ENCODE measurements at regions not wholly inside any gene's neighbourhood (a gene's known extent, or its start where the extent isn't known, plus 50 kb on each side); places are given as distances from the start of the nearest gene placed in this dataset.
"Not testable (repeated sequence)": the region's sequence is repeated elsewhere in the genome, so short reads cannot be mapped to it uniquely, and the experiment has no call there.

DNA sequence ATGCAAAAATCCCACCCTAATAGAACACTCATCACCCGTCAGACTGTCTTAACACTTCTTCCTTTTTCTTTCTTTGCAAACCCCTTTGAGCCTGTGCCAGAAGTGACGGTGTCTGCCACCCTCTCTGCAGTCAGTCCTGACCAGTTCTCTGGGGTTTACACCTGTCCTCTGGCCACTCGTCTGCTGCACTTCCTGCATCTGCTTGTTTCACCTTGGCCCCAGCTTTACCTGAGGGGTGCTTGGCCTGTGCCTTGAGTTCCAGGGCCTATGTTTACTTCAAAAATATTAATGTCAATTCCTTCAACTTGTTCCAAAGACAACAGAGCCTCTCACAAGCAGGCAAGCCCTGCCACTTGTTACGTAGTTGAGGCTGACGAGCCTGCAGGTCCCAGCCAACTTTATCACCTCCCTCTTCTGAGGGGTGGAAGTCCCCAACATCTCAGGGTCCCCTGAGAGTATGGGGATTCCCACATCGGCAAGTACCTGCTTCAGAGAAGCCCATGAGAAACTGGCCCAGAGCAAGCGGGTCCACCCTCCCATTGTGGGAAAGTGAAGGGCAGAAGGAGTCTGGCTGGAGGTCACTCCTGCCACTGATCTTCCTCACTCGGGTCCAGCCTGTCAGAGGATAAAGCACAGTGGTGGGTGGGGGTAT lies 205.4 kb downstream of the DAD1 start:
- no peak for DNase-seq

DNA sequence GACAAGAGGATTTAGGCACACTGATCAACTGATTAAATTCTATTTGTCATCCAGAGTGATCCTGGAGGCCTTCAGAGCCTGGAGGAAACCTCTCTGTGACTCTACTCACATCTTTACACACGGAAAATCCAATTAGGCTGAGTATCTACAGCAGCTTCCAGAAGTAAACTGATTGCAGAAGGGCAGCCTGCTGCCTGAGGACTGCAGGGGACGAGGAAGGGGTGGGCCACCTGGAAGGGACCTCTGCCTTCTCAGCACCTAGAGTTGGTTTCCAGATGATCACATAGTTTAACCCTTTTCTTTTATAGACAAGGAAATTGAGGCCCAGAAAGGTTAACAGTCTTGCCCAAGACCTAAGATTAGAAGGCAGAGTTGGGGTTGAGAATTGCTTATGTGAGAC lies 206.1 kb downstream of the DAD1 start:
- no peak for DNase-seq

DNA sequence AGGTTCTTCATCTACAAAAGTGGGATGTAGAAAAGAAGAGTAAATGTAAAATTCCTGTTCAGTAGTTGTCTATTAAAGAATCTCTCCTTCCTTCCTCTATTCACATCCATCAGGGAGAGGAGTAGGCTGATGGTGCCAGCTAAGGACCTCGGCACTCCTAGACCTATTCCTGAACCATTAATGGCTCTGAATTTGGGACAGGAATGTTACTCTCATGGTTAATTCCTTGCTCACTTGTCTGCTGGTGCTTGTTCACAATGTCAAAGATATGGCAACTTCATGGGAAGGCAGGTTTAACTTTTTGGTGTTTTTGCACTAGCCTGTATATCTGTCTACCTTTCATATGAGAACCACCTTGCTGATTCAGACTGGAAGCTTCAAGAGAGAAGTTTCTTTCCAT lies 206.6 kb downstream of the DAD1 start:
- no peak for DNase-seq

DNA sequence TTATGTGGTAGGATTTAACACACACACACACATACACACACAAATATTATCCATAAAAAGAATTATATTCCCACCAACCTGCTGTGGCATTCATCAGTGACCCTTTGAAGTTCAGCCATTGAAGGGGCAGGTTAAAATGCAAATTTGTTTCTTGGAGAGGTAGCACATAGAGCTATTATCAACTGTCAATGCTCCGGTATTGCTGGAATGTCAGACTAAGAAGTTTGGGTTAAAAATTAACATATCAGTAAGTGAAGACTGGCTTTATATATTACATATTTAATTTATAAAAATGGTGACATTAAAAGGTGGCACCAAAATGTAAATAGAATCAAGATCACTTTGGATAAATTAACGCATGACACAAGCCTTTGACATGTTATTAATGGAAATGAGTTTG lies 207.3 kb downstream of the DAD1 start:
- no peak for DNase-seq

DNA sequence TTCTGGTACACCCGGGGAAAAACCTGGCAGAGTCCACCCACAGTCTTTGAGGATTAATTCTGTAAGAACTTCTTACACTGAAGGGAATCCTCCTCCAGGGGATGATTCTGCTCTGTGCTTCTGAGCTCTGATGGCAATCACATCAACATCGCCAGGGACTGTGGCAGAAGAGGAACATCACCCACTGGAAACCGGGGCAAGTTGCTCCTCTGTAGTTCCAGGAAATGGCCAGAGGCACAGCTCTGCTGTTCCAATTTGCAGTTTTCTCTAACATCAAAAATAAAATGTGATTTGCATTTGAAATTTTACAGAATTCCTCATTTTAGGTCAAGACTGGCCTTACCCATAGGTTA lies 207.6 kb downstream of the DAD1 start:
- no peak for DNase-seq

DNA sequence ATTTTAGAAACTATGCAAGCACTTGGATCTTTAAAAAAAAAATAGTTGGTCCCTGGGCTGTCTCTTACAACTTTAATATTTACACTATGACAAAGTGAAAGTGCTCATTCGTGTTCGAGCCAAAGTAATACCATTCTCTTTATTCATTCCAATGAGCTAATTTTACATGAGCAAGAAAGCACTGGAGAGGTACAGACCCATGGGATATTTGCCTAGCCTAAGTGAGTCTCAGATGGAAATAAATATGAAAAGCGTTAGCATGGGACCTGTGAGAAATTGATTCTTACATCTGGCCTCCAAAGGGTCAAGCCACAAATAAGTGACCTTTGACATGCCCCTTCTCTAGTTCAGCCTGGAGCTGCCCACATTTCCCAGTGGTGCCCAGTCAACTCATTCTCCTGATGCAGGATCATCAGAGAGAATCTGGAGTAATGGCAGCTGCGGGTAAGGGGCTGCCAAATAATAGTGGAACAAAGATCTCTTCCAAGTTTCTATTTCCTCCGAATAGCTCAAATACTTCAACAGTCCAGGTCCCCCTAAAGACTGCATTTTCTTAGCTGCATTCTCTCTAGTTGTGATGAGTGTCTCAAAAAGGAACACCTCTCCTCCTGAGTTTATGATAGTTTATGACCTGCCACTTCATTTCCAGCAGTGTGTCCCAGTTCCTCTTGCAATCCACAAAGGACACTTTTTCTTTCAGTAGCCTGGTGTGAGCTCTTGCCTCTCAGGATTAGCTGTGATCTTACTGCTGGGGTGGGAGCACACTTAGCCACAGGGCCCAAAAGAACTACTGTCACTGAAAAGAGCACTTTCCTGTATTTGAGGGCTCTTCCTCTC lies 208.2 kb downstream of the DAD1 start:
- DNase-seq: no peak

DNA sequence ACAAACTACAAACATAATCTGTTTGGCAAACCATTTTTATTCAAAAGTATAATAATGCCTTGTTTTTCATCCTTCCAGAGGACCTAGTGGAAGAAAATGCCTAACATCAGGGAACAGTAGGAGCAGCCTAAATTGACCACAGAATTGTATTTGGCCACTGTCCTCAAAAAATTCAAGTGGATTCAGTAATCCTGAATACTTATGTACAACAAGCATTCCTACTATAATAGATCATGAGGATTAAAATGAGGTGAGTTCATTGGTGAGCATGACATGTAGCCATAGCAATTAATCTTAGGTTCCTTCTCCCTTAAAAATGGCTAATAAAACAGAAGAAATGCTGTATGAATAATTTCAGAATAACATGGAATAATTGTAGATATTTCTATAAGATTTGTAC lies 209.3 kb downstream of the DAD1 start:
- no peak for DNase-seq

DNA sequence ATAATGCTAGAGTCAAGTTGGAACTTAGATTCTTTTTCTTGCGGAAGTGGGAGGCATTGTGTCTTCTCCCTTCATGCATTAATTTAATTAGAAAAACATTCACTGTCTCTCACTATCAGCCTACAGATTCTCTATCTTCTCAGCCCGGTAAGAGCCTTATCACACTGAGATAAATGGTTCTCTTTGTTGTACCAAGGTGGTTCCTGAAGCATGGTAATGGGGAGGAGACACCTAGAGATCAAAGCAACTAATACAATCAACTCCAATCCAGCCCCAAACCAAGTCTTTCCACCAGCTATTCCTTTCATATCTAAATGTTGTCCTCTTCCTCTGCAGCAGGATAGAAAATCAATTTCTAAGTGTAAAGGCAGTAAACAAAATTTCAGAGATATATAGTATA lies 210.8 kb downstream of the DAD1 start:
- no peak for DNase-seq

DNA sequence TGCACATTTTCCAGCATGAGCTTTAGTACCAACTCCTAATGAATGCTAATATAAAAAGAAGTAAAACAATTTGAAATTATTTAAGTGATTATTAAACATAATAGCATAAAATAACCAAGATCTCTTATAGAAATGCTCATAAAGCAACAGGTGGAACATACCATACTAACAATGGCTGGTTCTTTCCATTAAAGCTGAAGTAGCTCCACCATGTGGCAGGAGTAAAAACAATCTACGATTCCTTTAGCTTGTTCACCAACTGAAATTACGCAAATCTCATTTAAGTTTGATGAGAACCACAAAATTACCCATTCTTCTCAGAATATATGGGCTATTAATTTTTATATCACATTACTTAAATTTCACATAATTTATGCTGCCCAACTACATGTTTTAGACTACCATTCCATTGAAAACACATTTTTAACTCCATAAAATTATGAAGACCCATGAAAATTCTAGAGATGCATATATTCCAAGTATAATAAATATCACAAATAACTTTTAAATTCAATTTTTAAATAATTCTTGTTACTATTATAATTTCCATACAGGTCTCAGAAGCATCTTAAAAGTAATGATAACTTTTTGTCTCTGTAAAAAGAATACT lies 213.6 kb downstream of the DAD1 start:
- no peak for DNase-seq

DNA sequence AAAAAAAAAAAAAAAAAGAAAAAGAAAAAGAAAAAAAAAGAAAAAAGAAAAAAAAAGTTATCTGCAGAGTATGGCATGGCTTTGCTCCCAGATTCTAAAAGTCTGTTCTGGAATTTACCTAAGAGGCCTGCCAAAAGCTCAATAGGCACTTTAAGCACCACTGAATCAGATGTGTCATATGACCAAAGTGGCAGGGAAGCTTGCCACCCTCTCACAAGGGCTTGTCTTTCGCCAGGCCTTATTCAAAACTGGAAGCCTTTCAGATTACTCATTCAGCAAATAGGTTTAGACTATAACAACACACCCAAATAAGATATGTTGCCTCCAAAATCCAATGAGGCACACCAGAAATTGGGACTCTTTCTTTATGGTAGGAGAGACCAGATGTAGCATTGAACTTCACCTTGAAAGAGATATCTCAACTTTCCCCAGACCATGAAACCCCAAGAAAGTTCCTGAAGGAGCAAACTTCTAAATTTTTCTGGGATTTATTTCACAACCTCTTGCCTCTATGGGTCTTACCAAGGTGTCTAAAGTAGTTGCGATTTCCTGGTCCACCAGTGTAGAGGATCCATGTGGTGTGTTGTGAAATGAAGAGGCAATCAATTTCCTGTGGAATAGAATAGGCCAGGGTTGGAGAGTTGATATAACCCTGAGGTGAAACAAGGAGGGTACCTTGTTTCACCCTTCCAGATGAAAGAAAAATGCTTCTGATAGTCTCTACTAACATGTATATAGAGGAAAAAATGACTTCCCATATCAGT lies 218.8 kb downstream of the DAD1 start:
- DNase-seq: no peak

DNA sequence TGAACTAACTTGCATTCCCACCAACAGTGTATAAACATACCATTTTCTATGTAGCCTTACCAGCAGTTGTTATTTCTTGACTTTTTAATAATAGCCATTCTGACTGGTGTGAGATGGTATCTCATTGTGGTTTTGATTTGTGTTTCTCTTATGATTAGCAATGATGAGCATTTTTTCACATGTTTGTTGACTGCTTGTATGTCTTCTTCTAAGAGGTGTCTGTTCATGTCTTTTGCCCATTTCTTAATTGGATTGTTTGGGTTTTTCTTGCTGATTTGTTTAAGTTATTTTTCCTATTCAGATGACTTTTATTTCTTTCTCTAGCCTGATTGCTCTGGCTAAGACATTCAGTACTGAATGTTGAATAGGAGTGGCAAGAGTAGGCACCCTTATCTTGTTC lies 230.3 kb downstream of the DAD1 start:
- no peak for DNase-seq

DNA sequence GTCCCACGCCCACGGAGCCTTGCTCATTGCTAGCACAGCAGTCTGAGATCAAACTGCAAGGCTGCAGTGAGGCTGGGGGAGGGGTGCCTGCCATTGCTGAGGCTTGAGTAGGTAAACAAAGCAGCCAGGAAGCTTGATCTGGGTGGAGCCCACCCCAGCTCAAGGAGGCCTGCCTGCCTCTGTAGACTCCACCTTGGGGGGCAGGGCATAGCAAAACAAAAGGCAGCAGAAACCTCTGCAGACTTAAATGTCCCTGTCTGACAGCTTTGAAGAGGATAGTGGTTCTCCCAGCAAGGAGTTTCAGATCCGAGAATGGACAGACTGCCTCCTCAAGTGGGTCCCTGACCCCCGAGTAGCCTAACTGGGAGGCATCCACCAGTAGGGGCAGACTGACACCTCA lies 239.7 kb downstream of the DAD1 start:
- not testable (repeated sequence) for DNase-seq

DNA sequence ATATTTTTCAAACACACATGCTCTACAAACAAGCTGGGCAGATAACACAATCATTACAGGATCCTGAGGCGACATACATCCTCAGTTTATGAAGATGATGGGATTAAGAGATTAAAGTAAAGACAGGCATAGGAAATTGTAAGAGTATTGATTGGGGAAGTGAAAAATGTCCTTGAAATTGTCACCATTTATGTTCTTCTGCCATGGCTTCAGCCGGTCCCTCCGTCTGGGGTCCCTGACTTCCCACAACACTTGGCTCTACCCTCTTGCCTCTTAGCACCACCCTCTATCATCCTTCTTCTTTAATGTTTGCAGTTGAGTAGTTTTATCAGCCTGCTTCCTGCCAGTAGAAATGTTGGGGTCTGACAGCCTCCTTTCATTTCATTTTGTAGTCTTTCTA lies 244.4 kb downstream of the DAD1 start:
- no peak for DNase-seq

DNA sequence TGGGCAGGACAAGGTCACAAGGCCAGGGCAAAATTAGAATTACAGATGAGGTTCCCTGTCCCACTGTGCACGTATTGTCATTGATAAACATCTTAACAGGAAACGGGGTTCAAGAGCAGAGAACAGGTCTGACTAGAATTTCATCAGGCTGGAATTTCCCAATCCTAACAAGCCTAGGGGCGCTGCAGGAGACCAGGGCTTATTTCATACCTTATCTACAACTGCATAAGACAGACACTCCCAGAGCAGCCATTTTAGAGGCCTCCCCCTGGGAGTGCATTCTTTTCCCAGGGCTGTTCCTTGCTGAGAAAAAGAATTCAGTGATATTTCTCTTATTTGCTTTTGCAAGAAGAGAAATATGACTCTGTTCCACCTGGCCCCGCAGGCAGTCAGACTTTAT lies 244.8 kb downstream of the DAD1 start:
- DNase-seq: not testable (repeated sequence)

DNA sequence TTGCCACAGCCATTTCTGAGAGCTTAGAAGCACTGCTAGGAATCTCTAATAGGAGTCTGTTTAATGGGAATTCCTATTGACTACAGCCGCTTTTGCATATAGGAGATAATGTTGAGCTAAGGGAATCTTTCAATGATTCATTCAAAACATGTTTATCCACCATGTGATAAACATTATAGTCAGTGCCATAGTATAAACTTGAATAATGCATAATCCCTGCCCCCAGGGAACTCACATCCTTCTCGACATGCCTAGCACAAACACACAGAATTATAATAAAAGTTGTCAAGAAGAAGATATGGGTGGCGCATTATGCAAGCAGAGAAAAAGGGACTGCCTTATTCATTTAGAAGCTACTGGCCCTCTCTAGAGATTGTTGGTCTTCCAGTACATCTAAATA lies 248.0 kb downstream of the DAD1 start:
- no peak for DNase-seq

DNA sequence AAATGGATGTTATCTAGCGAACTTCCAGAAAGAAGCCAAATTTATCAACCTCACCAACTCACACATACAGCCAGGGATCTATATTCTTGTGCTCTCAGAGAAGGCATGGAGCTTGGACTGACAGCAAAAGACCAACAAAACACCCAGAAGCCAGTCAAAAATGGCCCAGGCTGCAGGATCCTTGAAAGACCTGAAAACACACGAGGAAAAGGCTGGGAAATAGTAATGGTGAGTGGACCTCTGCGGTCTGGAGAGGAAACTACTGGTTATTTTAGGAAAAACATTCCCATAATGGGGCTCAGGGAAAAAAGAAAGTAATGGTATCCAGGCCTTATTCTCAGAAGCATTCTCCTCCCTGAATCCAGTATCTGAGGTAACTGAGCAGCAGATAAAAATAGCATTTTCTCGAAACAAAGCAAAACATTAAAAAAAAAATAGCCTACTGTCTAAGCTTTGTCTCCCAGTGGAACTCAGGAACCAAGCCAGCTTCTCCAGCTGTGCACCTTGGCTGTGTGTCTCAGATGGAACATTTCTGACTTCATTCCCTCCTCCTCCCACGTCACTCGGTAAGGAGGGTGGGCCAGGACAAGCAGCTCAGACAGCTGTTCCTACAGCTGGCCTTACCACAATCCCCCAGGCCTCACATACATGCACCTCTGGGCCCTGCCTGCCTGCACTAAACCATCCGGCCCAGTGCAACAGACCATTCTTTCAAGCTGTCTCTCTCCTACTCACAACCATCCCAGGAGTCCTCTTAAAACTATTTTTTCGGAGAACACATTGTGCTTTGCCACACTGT lies 249.9 kb downstream of the DAD1 start:
- DNase-seq: no peak

DNA sequence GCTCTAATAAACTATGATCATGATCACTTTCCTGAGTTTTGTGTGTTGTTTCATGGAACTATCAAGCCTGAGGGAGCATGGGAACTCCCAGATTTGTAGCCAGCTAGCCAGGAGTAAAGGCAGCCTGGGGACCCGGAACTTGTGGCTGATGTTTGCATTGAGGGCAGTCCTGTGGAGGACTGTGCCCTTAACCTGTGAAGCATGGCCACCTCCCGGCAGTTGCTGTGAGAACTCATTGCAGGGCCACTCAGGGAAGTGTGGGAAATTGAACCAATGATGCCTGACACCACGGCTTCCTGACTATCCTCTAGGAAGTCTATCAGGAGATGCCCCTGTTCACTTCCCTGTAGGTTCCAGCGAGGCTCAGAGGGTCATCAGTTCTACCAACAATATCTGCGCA lies 250.6 kb downstream of the DAD1 start:
- DNase-seq: no peak

DNA sequence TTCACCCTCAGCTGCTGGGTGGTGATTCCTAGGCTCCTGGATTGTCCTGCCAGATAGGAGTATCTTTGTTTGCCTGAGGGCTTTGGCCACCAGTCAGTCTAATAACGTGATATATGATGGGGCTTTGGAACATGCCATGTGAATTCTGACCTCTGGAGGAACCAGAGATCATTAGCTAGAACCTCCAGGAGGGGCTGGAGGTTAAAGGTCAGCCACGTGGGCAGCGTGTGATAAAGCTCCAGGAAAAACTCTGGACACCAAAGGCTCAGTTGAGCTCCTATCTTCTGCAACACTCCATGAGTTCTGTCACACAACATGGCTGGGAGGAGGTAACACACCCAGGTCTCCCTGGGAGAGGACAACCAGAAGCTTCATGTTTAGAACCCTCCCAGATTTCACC lies 251.1 kb downstream of the DAD1 start:
- no peak for DNase-seq

DNA sequence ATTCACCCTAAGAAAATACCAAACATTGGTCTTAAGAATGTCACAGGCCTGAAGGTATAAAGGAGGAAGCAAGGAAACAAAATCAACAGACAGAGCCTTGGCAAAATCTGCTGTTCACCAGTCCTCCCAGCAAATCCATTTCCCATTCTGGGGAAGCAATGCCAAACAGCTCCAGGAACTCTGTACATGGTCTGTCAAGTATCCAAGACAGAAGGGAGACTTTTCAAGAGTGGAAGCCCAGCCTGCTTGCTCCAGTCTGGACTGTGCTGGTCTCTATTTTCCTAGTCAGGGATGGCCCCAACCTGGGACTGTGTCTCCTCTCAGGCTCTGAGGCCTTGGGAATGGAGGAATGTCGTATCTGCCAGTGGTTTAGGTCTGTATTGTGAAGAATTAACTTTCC lies 251.5 kb downstream of the DAD1 start:
- no peak for DNase-seq

DNA sequence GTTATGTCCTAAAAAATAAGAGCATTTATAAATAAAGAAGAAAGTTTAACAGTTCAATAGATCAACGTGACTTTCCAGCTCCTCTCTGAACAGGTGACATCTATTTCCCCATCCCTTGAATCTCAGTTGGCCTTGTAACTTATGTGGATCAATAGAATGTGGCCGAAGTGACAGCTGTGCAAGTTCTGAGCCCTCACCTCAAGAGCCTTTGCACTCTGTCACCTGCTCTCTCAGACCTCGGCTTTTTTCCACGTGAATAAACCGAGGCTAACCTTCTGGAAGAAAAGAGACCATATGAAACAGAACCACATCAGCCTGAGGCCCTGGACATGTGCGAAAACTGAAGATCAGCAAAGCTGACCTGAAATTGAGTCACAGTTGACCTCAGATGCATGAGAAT lies 253.0 kb downstream of the DAD1 start:
- no peak for DNase-seq

DNA sequence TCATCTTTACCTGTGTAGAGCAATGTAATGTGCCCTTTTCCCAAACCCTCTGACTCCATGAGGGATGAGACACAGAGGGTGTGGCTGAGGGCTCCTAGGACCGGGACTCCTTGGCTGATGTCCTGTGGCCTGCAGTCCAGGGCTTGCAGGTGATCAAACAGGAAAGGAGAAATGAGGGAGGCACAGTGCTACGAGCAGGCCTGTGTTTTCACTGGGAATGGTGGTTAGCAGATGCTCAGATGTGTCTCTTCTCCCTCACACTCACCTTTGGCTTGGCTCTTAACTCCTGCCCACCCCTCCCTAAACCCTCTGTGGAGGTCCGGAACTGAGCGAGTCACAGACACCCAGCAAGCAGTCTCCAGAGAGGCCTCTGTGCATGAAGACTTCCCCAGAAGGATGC lies 254.4 kb downstream of the DAD1 start:
- no peak for DNase-seq

DNA sequence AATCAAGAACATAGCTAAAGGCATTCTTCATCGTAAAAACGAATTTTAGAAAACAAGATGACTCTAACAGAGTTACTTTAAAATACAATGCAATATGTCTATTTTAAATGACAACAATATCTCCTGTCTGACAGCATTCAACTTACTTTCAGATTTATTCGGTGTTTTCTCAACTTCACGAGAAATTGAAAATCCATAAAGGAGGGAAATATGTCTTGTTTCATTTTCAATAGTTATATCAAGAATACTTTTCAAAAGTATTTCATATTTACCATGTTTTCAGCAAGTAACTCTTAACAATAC lies 254.8 kb downstream of the DAD1 start:
- no peak for DNase-seq
